ENCODE measurements at regions not wholly inside any gene's neighbourhood (a gene's known extent, or its start where the extent isn't known, plus 50 kb on each side); places are given as distances from the start of the nearest gene placed in this dataset.

DNA sequence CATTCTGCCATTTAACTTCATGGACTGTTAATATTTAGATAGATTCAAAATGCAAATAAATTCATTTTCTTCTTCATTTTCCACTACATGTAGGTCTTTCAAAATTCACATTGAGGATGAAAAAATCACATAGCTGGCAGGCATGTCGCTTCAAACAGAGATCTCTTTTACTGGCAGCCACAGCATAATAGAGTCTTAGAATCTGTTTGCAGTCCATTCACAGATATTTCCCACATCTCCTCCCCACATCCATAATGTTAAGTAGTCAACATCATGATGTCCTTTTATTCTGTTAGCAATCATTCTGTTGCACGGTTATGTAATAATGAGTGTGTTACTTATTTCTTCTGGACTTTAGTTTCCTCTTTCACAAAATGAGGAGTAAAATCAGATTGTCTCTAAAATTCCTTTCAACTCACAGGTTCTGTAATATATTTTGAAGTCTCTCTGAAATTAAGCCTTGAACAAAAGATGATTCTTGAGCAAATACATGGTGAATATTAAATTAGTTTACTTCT lies 257.5 kb upstream of the SNX7 start:
- H3K4me3 ChIP-seq (ENCODE audit: low read length): no peak overlapping the region
- no peak overlapping the region for H2AFZ ChIP-seq (ENCODE audit: low read depth, low read length)
- H3K9ac ChIP-seq (ENCODE audit: low read length): no peak overlapping the region
- H3K79me2 ChIP-seq (replicated peaks; ENCODE audit: insufficient read depth, low read length): no peaks in the 10 kb centered on the region
- no peaks in the 10 kb centered on the region for H4K20me1 ChIP-seq (ENCODE audit: insufficient read depth)
- TF ChIP-seq, protein P1, sequence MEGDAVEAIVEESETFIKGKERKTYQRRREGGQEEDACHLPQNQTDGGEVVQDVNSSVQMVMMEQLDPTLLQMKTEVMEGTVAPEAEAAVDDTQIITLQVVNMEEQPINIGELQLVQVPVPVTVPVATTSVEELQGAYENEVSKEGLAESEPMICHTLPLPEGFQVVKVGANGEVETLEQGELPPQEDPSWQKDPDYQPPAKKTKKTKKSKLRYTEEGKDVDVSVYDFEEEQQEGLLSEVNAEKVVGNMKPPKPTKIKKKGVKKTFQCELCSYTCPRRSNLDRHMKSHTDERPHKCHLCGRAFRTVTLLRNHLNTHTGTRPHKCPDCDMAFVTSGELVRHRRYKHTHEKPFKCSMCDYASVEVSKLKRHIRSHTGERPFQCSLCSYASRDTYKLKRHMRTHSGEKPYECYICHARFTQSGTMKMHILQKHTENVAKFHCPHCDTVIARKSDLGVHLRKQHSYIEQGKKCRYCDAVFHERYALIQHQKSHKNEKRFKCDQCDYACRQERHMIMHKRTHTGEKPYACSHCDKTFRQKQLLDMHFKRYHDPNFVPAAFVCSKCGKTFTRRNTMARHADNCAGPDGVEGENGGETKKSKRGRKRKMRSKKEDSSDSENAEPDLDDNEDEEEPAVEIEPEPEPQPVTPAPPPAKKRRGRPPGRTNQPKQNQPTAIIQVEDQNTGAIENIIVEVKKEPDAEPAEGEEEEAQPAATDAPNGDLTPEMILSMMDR (IDR thresholded peaks at IDR 0.05; ENCODE audit: poor library complexity, severe bottlenecking): no peak
- H3K36me3 ChIP-seq (ENCODE audit: insufficient read depth, low read length): no peaks in the 10 kb centered on the region
- H3K4me2 ChIP-seq (ENCODE audit: low read length): no peak overlapping the region
- no peaks in the 10 kb centered on the region for H3K27me3 ChIP-seq (ENCODE audit: insufficient read depth, low read depth, low read length)
- H3K27ac ChIP-seq (ENCODE audit: low read length): no peak overlapping the region
- no peaks in the 10 kb centered on the region for H3F3A ChIP-seq (ENCODE audit: insufficient read depth, low read length, poor library complexity, severe bottlenecking)
- H3K9me3 ChIP-seq (ENCODE audit: low read length): no peaks in the 10 kb centered on the region
- H3K9me2 ChIP-seq (ENCODE audit: insufficient read depth, low read length): no peaks in the 10 kb centered on the region

DNA sequence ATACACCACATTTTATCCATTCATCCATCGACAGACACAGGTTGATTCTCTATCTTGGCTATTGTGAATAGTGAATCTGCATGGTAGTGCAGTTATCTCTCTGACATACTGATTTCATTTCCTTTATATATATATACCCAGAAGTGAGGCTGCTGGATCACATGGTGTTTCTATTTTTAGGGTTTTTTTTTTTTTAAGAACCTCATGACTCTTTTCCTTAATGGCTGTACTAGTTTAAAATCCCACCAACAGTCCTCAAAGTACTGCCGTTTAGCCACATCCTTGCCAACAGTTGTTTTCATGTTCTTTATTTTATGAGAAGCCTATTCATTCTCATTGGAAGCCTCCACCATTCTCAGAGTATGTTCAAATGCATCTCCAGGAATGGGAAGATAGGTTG lies 258.7 kb upstream of the SNX7 start:
- no peaks in the 10 kb centered on the region for H3F3A ChIP-seq (ENCODE audit: insufficient read depth, low read length, poor library complexity, severe bottlenecking)
- no peaks in the 10 kb centered on the region for H3K9me2 ChIP-seq (ENCODE audit: insufficient read depth, low read length)
- H3K4me2 ChIP-seq (ENCODE audit: low read length): no peak overlapping the region
- H3K4me3 ChIP-seq (ENCODE audit: low read length): no peak overlapping the region
- H3K9ac ChIP-seq (ENCODE audit: low read length): no peak overlapping the region
- no peaks in the 10 kb centered on the region for H4K20me1 ChIP-seq (ENCODE audit: insufficient read depth)
- H3K9me3 ChIP-seq (ENCODE audit: low read length): no peaks in the 10 kb centered on the region
- no peaks in the 10 kb centered on the region for H3K79me2 ChIP-seq (replicated peaks; ENCODE audit: insufficient read depth, low read length)
- H3K36me3 ChIP-seq (ENCODE audit: insufficient read depth, low read length): no peaks in the 10 kb centered on the region
- TF ChIP-seq, protein P2, sequence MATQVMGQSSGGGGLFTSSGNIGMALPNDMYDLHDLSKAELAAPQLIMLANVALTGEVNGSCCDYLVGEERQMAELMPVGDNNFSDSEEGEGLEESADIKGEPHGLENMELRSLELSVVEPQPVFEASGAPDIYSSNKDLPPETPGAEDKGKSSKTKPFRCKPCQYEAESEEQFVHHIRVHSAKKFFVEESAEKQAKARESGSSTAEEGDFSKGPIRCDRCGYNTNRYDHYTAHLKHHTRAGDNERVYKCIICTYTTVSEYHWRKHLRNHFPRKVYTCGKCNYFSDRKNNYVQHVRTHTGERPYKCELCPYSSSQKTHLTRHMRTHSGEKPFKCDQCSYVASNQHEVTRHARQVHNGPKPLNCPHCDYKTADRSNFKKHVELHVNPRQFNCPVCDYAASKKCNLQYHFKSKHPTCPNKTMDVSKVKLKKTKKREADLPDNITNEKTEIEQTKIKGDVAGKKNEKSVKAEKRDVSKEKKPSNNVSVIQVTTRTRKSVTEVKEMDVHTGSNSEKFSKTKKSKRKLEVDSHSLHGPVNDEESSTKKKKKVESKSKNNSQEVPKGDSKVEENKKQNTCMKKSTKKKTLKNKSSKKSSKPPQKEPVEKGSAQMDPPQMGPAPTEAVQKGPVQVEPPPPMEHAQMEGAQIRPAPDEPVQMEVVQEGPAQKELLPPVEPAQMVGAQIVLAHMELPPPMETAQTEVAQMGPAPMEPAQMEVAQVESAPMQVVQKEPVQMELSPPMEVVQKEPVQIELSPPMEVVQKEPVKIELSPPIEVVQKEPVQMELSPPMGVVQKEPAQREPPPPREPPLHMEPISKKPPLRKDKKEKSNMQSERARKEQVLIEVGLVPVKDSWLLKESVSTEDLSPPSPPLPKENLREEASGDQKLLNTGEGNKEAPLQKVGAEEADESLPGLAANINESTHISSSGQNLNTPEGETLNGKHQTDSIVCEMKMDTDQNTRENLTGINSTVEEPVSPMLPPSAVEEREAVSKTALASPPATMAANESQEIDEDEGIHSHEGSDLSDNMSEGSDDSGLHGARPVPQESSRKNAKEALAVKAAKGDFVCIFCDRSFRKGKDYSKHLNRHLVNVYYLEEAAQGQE (IDR thresholded peaks at IDR 0.05; ENCODE audit: borderline replicate concordance): no peak
- no peak for TF ChIP-seq MXI1 (conservative IDR thresholded peaks at IDR 0.05; ENCODE audit: poor library complexity, severe bottlenecking)
- TF ChIP-seq TAF1 (IDR thresholded peaks at IDR 0.05; ENCODE audit: low read depth): no peak
- no peak for TF ChIP-seq POLR2AphosphoS5 (IDR thresholded peaks at IDR 0.05)
- TF ChIP-seq EZH2 (IDR thresholded peaks at IDR 0.05; ENCODE audit: borderline replicate concordance, insufficient read depth, low read length, poor library complexity, severe bottlenecking): no peak
- TF ChIP-seq RAD21 (conservative IDR thresholded peaks at IDR 0.05): no peak
- TF ChIP-seq, protein P1 (IDR thresholded peaks at IDR 0.05; ENCODE audit: poor library complexity, severe bottlenecking): no peak
- no peak for TF ChIP-seq SMC3 (conservative IDR thresholded peaks at IDR 0.05; ENCODE audit: poor library complexity)
- no peak for TF ChIP-seq EP300 (conservative IDR thresholded peaks at IDR 0.05; ENCODE audit: poor library complexity, severe bottlenecking)
- H2AFZ ChIP-seq (ENCODE audit: low read depth, low read length): no peak overlapping the region
- no peak overlapping the region for H3K27ac ChIP-seq (ENCODE audit: low read length)
- H3K27me3 ChIP-seq (ENCODE audit: insufficient read depth, low read depth, low read length): no peaks in the 10 kb centered on the region
